ACC112 (cell line): ENCODE measurements at regions not wholly inside any gene's neighbourhood (a gene's known extent, or its start where the extent isn't known, plus 50 kb on each side); places are given as distances from the start of the nearest gene placed in this dataset.

ENCODE experiments used
- H2AFZ ChIP-seq: fragments of 200-600 bp; sonication (generic); one replicate; pipeline ENCODE4 v1.6.0; 2017; ENCODE audit warnings: antibody characterized with exemption, low read length; ENCODE audit not compliant: unreplicated experiment
- H3K27ac ChIP-seq: fragments of 200-600 bp; sonication (generic); 2 replicates; pipeline ENCODE4 v1.5.1; 2014; ENCODE audit warnings: low read depth, mild to moderate bottlenecking, antibody characterized with exemption, low read length, moderate library complexity
- H3K27me3 ChIP-seq: fragments of 200-600 bp; sonication (generic); 2 replicates; pipeline ENCODE4 v1.6.1; 2014; ENCODE audit warnings: mild to moderate bottlenecking, antibody characterized with exemption, low read length, moderate library complexity, mixed read lengths; ENCODE audit not compliant: insufficient read depth
- H3K36me3 ChIP-seq: fragments of 200-600 bp; sonication (generic); 2 replicates; pipeline ENCODE4 v1.6.1; 2016; ENCODE audit warnings: mild to moderate bottlenecking, antibody characterized with exemption, low read length, moderate library complexity, mixed read lengths; ENCODE audit not compliant: insufficient read depth
- H3K4me1 ChIP-seq: fragments of 200-600 bp; sonication (generic); one replicate; pipeline ENCODE4 v1.6.1; 2016; ENCODE audit warnings: low read length, mixed read lengths; ENCODE audit not compliant: insufficient read depth, unreplicated experiment, control insufficient read depth
- H3K4me3 ChIP-seq: fragments of 200-600 bp; sonication (generic); 2 replicates; pipeline ENCODE4 v1.5.1; 2014; ENCODE audit warnings: mild to moderate bottlenecking, low read depth, low read length
- H3K79me2 ChIP-seq: fragments of 200-600 bp; sonication (generic); one replicate; pipeline ENCODE4 v1.6.0; 2016; ENCODE audit warnings: low read length; ENCODE audit not compliant: control insufficient read depth, unreplicated experiment, insufficient read depth

DNA sequence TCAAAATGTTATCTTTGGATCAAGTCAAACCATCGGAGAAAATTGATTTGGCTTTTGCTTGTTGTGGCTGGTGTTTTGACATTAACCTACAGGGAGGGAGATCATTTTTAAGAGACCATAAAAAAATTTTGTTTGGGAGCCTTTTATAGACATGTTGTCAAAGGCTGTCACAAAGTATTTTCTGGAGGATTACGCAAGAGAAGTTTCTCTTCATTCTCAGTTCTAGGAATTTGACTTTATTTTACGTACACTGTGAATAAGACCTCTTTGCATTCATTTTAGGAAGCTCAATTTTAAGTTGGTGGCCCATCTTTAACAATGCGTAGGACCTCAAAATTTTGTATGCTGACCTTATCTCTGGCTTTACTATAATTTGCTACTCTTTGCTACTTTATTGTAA, 50.2 kb upstream of the SLC44A1 start:
- Histone ChIP-seq H3K4me3 (no peak overlapping the region), H3K36me3 (no peaks in the 10 kb centered on the region), H3K27me3 (no peaks in the 10 kb centered on the region), H2AFZ (no peak overlapping the region), H3K79me2 (no peaks in the 10 kb centered on the region), H3K4me1 (peaks cover 13% of the 10 kb centered on the region), H3K27ac (no peak overlapping the region)
